Natural killer cell (primary cell): ENCODE measurements at regions not wholly inside any gene's neighbourhood (a gene's known extent, or its start where the extent isn't known, plus 50 kb on each side); places are given as distances from the start of the nearest gene placed in this dataset.
"Not testable (repeated sequence)": the region's sequence is repeated elsewhere in the genome, so short reads cannot be mapped to it uniquely, and the experiment has no call there.

Source experiments
- ATAC-seq, 3 donors: fragments of 150-1000 bp in 2 of 3; fragments of 200-7000 bp in 1 of 3; cut with Tn5 transposase; 1 replicate in 1 of 3; 2 replicates in 2 of 3; pipeline ENCODE4 v1.10.0; 2021; ENCODE audit warnings: mild to moderate bottlenecking in 2 of 3, moderate library complexity in 2 of 3
- DNase-seq, 2 donors: peaks; one replicate each; pipeline versions ENCODE4 v3.0.0 to v3.0.0-alpha.2; 2013 to 2021; ENCODE audit warnings: mixed read lengths in 1 of 2
- H3K27ac ChIP-seq: one replicate; pipeline ENCODE4 v1.5.1; 2013; ENCODE audit warnings: mild to moderate bottlenecking, low read length
- H3K27me3 ChIP-seq: one replicate; pipeline ENCODE4 v1.6.1; 2013; ENCODE audit warnings: low read length; ENCODE audit not compliant: control insufficient read depth, insufficient read depth
- H3K36me3 ChIP-seq: one replicate; pipeline ENCODE4 v1.6.1; 2013; ENCODE audit warnings: low read length; ENCODE audit not compliant: control insufficient read depth, insufficient read depth
- H3K4me1 ChIP-seq: one replicate; pipeline ENCODE4 v1.6.1; 2013; ENCODE audit warnings: low read length; ENCODE audit not compliant: control insufficient read depth, insufficient read depth
- H3K4me3 ChIP-seq: one replicate; pipeline ENCODE4 v1.5.1; 2013; ENCODE audit warnings: low read length
- H3K9me3 ChIP-seq: one replicate; pipeline ENCODE4 v1.6.1; 2013; ENCODE audit warnings: low read length; ENCODE audit not compliant: control insufficient read depth, insufficient read depth
- H3K27ac Mint-ChIP-seq, 2 donors: one replicate each; pipeline ENCODE4 v1.8.0; 2022; ENCODE audit warnings: mild to moderate bottlenecking in 2 of 2, mixed read lengths in 2 of 2, moderate library complexity in 1 of 2
- H3K27me3 Mint-ChIP-seq, 2 donors: one replicate each; pipeline ENCODE4 v1.8.0; 2022; ENCODE audit warnings: low read depth in 2 of 2, mixed read lengths in 2 of 2
- H3K36me3 Mint-ChIP-seq: one replicate; pipeline ENCODE4 v1.8.0; 2022; ENCODE audit warnings: mixed read lengths
- H3K4me1 Mint-ChIP-seq, 2 donors: one replicate each; pipeline ENCODE4 v1.8.0; 2022; ENCODE audit warnings: mixed read lengths in 2 of 2
- H3K4me3 Mint-ChIP-seq: one replicate; pipeline ENCODE4 v1.8.0; 2022; ENCODE audit warnings: mild to moderate bottlenecking, moderate library complexity, mixed read lengths
- H3K9me3 Mint-ChIP-seq, 2 donors: one replicate each; pipeline ENCODE4 v1.8.0; 2022; ENCODE audit warnings: mixed read lengths in 2 of 2
- WGBS: methylation state at CpG from one replicate; pipeline ENCODE4 v1.1.7; 2013; ENCODE audit warnings: missing lambda C conversion rate; ENCODE audit not compliant: insufficient coverage; 5-methylcytosine and 5-hydroxymethylcytosine counted together
- intact Hi-C: fragments of 100-400 bp; cut with micrococcal nuclease; formaldehyde crosslinking; loops from one replicate; pipeline ENCODE4 v1.14.2; 2022
- TF ChIP-seq, protein P1 (sequence below): fragments of 200-600 bp; IDR thresholded peaks from one replicate; pipeline ENCODE4 v1.8.0; 2022; ENCODE audit warnings: antibody characterized with exemption

DNA sequence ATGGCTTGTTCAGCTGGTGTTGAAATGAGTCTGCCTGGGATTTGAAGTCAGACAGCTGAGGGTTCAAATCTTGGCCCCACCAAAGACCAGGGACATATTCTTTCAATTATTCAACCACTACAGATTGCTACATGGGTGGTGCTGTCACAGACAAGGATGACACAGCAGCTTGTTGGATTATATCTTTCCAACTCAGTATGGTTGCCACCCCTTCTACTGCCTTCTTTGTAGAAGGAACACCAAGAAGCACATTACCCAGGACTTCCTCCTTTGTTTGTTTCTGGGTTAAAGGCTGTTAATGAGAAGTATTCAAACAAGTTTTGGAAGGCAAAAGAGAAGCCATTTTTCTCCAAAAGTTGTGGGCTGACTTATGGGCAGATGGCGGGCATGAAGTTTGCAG, 78.6 kb downstream of the COPRS start:
- no peaks in the 10 kb centered on the region for H3K4me1 Mint-ChIP-seq
- no peaks in the 10 kb centered on the region for H3K27me3 ChIP-seq
- DNase-seq, result no peak
- no peak overlapping the region for H3K27ac Mint-ChIP-seq
- H3K9me3 Mint-ChIP-seq, result no peaks in the 10 kb centered on the region
- no peaks in the 10 kb centered on the region for H3K4me1 ChIP-seq
- ATAC-seq, result no peak
- H3K27ac ChIP-seq, result no peak overlapping the region
- H3K9me3 ChIP-seq, result no peaks in the 10 kb centered on the region
- H3K4me3 ChIP-seq, result no peak overlapping the region
- intact Hi-C loops, result no loop called here
- TF ChIP-seq, protein P1, sequence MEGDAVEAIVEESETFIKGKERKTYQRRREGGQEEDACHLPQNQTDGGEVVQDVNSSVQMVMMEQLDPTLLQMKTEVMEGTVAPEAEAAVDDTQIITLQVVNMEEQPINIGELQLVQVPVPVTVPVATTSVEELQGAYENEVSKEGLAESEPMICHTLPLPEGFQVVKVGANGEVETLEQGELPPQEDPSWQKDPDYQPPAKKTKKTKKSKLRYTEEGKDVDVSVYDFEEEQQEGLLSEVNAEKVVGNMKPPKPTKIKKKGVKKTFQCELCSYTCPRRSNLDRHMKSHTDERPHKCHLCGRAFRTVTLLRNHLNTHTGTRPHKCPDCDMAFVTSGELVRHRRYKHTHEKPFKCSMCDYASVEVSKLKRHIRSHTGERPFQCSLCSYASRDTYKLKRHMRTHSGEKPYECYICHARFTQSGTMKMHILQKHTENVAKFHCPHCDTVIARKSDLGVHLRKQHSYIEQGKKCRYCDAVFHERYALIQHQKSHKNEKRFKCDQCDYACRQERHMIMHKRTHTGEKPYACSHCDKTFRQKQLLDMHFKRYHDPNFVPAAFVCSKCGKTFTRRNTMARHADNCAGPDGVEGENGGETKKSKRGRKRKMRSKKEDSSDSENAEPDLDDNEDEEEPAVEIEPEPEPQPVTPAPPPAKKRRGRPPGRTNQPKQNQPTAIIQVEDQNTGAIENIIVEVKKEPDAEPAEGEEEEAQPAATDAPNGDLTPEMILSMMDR, result no peak
- no peaks in the 10 kb centered on the region for H3K36me3 ChIP-seq
- WGBS, result 95% methylated on average over 1 of the region's 1 CpG
- peaks cover 0 to 15% of the 10 kb centered on the region in 2 donors for H3K27me3 Mint-ChIP-seq
- no peak overlapping the region for H3K4me3 Mint-ChIP-seq
- no peaks in the 10 kb centered on the region for H3K36me3 Mint-ChIP-seq

DNA sequence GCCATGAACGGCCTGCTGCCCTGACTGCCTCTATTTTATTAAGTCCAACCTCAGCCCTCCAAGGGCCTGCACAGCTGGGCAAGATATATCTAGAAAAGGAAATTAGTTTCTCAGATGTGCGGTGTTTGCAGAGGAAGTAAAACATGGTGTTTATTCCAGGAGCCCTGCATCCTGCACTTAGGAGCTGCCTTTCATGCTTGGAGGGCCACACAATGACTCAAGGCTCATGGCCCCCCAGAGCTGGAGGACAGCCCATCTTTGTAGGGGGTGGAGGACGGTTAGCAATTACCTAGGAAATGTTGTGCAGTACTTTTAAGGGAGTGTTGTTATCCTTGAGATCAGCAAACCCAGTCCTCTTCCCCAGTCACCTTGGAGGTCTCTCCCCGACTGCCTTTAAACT, 80.5 kb downstream of the COPRS start:
- Mint-ChIP-seq H3K27ac (no peak overlapping the region), H3K36me3 (no peaks in the 10 kb centered on the region), H3K27me3 (peaks cover 0 to 13% of the 10 kb centered on the region in 2 donors), H3K4me3 (no peak overlapping the region), H3K9me3 (no peaks in the 10 kb centered on the region), H3K4me1 (no peaks in the 10 kb centered on the region)
- no peak for DNase-seq
- intact Hi-C loops, result no loop called here
- Histone ChIP-seq H3K9me3 (no peaks in the 10 kb centered on the region), H3K27ac (no peak overlapping the region), H3K4me3 (no peak overlapping the region), H3K4me1 (no peaks in the 10 kb centered on the region), H3K36me3 (no peaks in the 10 kb centered on the region), H3K27me3 (no peaks in the 10 kb centered on the region)
- TF ChIP-seq, protein P1, result no peak
- no peak for ATAC-seq
- WGBS, result 15% methylated on average over 1 of the region's 4 CpGs

- H3K36me3 ChIP-seq, H3K27ac ChIP-seq, intact Hi-C loops, H3K9me3 ChIP-seq, ATAC-seq, H3K27me3 Mint-ChIP-seq, H3K36me3 Mint-ChIP-seq, H3K9me3 Mint-ChIP-seq, H3K4me3 ChIP-seq, H3K27me3 ChIP-seq, DNase-seq, H3K4me1 ChIP-seq: not testable (repeated sequence)
- peak overlapping the region in 1 of 2 donors; percentile 54 for H3K27ac Mint-ChIP-seq
- H3K4me3 Mint-ChIP-seq, result peak overlapping the region; percentile 36
- WGBS, result 87% methylated on average over 3 of the region's 3 CpGs
- H3K4me1 Mint-ChIP-seq, result peaks cover 10 to 15% of the 10 kb centered on the region in 2 donors
These were observed 87.7 kb downstream of the COPRS start for GRCh38 chr17:31771328-31771727.

- H3K4me3 ChIP-seq, H3K9me3 Mint-ChIP-seq, H3K27ac Mint-ChIP-seq, H3K9me3 ChIP-seq, H3K36me3 Mint-ChIP-seq, intact Hi-C loops, DNase-seq, ATAC-seq, H3K27ac ChIP-seq, H3K27me3 Mint-ChIP-seq, H3K4me1 ChIP-seq, H3K27me3 ChIP-seq, H3K4me3 Mint-ChIP-seq, H3K36me3 ChIP-seq: not testable (repeated sequence)
- WGBS, result 99% methylated on average over 3 of the region's 3 CpGs
- peaks cover 10 to 15% of the 10 kb centered on the region in 2 donors for H3K4me1 Mint-ChIP-seq
These were observed 88.5 kb downstream of the COPRS start for GRCh38 chr17:31770501-31770900.

DNA sequence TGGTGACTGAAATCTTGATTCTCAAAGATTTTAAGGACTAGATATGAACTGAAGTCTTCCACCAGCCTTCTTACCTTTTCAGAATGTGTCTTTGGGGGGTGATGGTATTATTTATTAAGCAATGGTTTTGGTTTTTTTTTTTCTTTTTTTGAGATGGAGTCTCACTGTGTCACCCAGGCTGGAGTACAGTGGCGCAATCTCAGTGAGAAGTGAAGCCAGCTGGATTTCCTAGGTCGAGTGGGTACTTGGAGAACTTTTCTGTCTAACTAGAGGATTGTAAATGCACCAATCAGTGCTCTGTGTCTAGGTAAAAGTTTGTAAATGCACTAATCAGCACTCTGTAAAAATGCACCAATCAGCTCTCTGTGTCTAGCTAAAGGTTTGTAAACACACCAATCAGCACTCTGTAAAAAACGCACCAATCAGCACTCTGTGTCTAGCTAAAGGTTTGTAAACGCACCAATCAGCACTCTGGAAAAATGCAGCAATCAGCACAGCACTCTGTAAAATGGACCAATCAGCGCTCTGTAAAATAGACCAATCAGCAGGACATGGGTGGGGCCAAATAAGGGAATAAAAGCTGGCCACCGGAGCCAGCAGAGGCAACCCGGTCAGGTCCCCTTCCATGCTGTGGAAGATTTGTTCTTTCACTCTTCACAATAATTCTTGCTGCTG, 97.1 kb downstream of the COPRS start:
- H3K36me3 Mint-ChIP-seq, ATAC-seq, H3K9me3 Mint-ChIP-seq: not testable (repeated sequence)

More for the DNA sequence above, 97.1 kb downstream of the COPRS start:
- H3K4me1 ChIP-seq, H3K36me3 ChIP-seq, H3K27me3 Mint-ChIP-seq, intact Hi-C loops, H3K4me1 Mint-ChIP-seq, H3K4me3 Mint-ChIP-seq, H3K27me3 ChIP-seq, H3K9me3 ChIP-seq, DNase-seq, H3K4me3 ChIP-seq, H3K27ac ChIP-seq, H3K27ac Mint-ChIP-seq: not testable (repeated sequence)
- WGBS, result 90% methylated on average over 7 of the region's 7 CpGs
